D721Med (cell line): ENCODE measurements at regions not wholly inside any gene's neighbourhood (a gene's known extent, or its start where the extent isn't known, plus 50 kb on each side); places are given as distances from the start of the nearest gene placed in this dataset.

Experiments
- DNase-seq: peaks from one replicate; pipeline ENCODE4 v3.0.0; 2011; ENCODE audit warnings: low spot score; ENCODE audit not compliant: insufficient read length
- FAIRE-seq: peaks from 2 replicates; lab custom pipeline; 2011; peaks lifted over from hg19 to GRCh38; lab: Jason Lieb, UNC
- CTCF ChIP-seq: IDR thresholded peaks from 2 replicates; pipeline ENCODE4 v1.5.1; 2012; ENCODE audit warnings: mild to moderate bottlenecking, control low read depth; ENCODE audit not compliant: insufficient read depth; ENCODE audit errors: missing control alignments

- no peak for TF ChIP-seq CTCF
- no peak for FAIRE-seq
Observed at GRCh38 chr13:78862446-78862845, 203.5 kb upstream of the OBI1 start.

GRCh38 chr13:78852709-78853108 lies 193.8 kb upstream of the OBI1 start:
- no peak for FAIRE-seq
- TF ChIP-seq CTCF, result no peak
- DNase-seq, result no peak

More at GRCh38 chr13:78862446-78862845, 203.5 kb upstream of the OBI1 start:
- DNase-seq, result no peak

- FAIRE-seq (no peak), DNase-seq (no peak)
- no peak for TF ChIP-seq CTCF
Observed at GRCh38 chr13:78845656-78846365, 186.9 kb upstream of the OBI1 start.

GRCh38 chr13:78844106-78844505 lies 185.2 kb upstream of the OBI1 start:
- DNase-seq (no peak), FAIRE-seq (no peak)
- no peak for TF ChIP-seq CTCF

- no peak for DNase-seq
- TF ChIP-seq CTCF, result no peak
- no peak for FAIRE-seq
Observed at GRCh38 chr13:78841358-78841963, 182.5 kb upstream of the OBI1 start.

- FAIRE-seq, result no peak
Observed at GRCh38 chr13:78836238-78836784, 177.4 kb upstream of the OBI1 start.

More at GRCh38 chr13:78836238-78836784, 177.4 kb upstream of the OBI1 start:
- no peak for DNase-seq
- no peak for TF ChIP-seq CTCF
